Ectodermal cell (in vitro differentiated cells): ENCODE measurements at regions not wholly inside any gene's neighbourhood (a gene's known extent, or its start where the extent isn't known, plus 50 kb on each side); places are given as distances from the start of the nearest gene placed in this dataset.

Source experiments
- H3K27ac ChIP-seq: 2 replicates; pipeline ENCODE4 v1.7.0; 2013; ENCODE audit warnings: mild to moderate bottlenecking, low read depth, low read length; ENCODE audit not compliant: insufficient read depth, poor library complexity, severe bottlenecking
- H3K27me3 ChIP-seq: 2 replicates; pipeline ENCODE4 v1.7.0; 2013; ENCODE audit warnings: mild to moderate bottlenecking, low read length; ENCODE audit not compliant: insufficient read depth, control insufficient read depth, poor library complexity, severe bottlenecking
- H3K36me3 ChIP-seq: one replicate; pipeline ENCODE4 v1.7.0; 2013; ENCODE audit warnings: low read length; ENCODE audit not compliant: control insufficient read depth, insufficient read depth
- H3K4me1 ChIP-seq: one replicate; pipeline ENCODE4 v1.7.0; 2013; ENCODE audit warnings: low read length; ENCODE audit not compliant: control insufficient read depth, insufficient read depth
- H3K4me3 ChIP-seq: 2 replicates; pipeline ENCODE4 v1.7.0; 2013; ENCODE audit warnings: low read depth, low read length, control low read depth; ENCODE audit not compliant: insufficient read depth
- H3K9me3 ChIP-seq: 2 replicates; pipeline ENCODE4 v1.7.0; 2013; ENCODE audit warnings: mild to moderate bottlenecking, low read length, moderate library complexity; ENCODE audit not compliant: control insufficient read depth
- WGBS, 2 experiments: methylation state at CpG; one replicate each; pipeline ENCODE4 v1.1.7; 2013; ENCODE audit warnings: missing lambda C conversion rate in 2 of 2; 5-methylcytosine and 5-hydroxymethylcytosine counted together

- Histone ChIP-seq H3K4me1 (peaks cover 24% of the 10 kb centered on the region), H3K36me3 (no peaks in the 10 kb centered on the region), H3K9me3 (no peaks in the 10 kb centered on the region), H3K4me3 (no peak overlapping the region), H3K27ac (no peak overlapping the region), H3K27me3 (no peaks in the 10 kb centered on the region)
- WGBS, 2 experiments = 91 to 94% methylated on average over 7 of the region's 7 CpGs
Observed at GRCh38 chr1:201712387-201713085, 116.4 kb upstream of the IPO9 start.

DNA sequence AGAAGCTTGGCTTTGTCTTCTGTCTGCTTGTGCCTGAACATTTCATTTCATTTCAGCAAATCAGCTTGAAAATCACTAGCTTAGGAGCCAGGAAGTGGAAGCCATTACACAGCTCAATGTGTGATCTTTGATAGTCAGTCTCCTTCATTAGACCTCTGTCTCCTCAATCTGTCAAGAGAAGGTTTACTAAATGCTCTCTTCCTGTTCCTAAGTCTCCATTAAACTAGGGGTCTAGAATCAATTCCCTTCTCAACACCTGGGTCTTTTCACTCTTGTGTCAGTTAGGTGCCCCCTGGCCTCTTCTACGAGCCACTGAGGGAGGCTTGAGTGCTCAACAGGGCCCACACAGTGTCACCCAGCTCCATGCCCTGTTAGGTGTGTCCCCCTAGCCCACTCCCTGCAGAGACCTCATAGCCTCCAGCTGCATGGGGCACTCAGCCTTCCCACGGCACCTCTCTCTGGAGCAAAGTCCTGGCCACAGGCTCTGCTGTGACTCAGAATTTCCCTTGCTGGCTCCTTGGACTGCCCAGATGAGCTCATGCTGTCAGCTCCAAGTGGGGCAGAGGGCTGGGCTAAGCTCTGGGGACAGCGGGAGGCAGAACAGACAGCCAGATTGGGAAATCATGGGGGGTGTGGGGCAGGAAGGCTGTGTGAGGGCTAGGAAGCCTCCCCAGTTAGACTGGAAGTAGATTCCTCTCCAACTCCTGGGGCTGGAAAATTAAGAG, 115.7 kb upstream of the IPO9 start:
- Histone ChIP-seq H3K9me3 (no peaks in the 10 kb centered on the region), H3K27me3 (no peaks in the 10 kb centered on the region), H3K4me1 (peaks cover 24% of the 10 kb centered on the region), H3K36me3 (no peaks in the 10 kb centered on the region), H3K27ac (no peak overlapping the region), H3K4me3 (no peak overlapping the region)
- 83 to 85% methylated on average over 3 of the region's 3 CpGs for WGBS, 2 experiments

GRCh38 chr1:201714542-201715329, 114.2 kb upstream of the IPO9 start:
- WGBS, 2 experiments = 73 to 76% methylated on average over 9 of the region's 9 CpGs
- Histone ChIP-seq H3K4me1 (peaks cover 30% of the 10 kb centered on the region), H3K27ac (no peak overlapping the region), H3K9me3 (no peaks in the 10 kb centered on the region), H3K36me3 (no peaks in the 10 kb centered on the region), H3K27me3 (no peaks in the 10 kb centered on the region), H3K4me3 (no peak overlapping the region)

DNA sequence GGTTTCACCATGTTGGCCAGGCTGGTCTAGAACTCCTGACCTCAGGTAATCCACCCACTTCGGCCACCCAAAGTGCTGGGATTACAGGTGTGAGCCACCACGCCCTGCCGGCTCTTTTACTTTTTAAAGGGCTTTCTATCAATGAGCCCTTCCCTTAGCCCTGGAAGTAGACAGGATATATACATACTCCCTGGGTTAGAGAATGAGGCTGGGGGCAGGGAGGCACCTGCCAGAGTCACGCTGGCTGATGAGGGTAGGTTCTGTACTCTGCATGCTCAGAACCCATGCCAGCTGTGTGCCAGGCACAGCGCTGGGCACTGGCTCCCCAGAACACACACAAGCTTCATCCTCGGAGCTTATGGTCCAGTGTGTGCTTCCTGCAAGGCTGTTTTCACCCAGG, 113.6 kb upstream of the IPO9 start:
- H3K9me3 ChIP-seq = no peaks in the 10 kb centered on the region
- no peak overlapping the region for H3K4me3 ChIP-seq
- H3K27me3 ChIP-seq = no peaks in the 10 kb centered on the region
- WGBS, 2 experiments = 92 to 95% methylated on average over 6 of the region's 6 CpGs
- H3K36me3 ChIP-seq = no peaks in the 10 kb centered on the region
- H3K27ac ChIP-seq = no peak overlapping the region
- H3K4me1 ChIP-seq = peaks cover 36% of the 10 kb centered on the region

- Histone ChIP-seq H3K36me3 (no peaks in the 10 kb centered on the region), H3K27me3 (no peaks in the 10 kb centered on the region), H3K27ac (no peak overlapping the region), H3K9me3 (no peaks in the 10 kb centered on the region), H3K4me1 (peaks cover 43% of the 10 kb centered on the region), H3K4me3 (no peak overlapping the region)
- WGBS, 2 experiments = 92% methylated on average over 11 of the region's 11 CpGs
Observed at GRCh38 chr1:201715801-201716741, 112.9 kb upstream of the IPO9 start.

DNA sequence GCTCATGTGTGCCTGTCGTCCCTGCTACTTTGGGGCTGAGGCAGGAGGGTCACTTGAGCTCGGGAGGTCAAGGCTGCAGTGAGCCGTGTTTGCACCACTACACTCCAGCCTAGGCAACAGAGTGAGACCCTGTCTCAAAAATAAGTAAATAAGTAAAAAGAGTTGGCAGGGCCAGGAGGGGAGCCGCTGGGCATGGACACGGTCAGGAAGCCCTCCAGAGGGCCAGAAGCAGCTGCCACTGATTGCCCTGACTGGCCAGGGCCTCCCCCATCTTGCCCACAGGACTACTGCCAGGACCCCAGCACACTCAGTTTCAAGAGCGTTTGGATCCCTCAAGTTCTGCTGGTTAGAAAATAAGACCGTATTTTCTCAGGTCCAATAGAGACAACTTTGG, 112.2 kb upstream of the IPO9 start:
- Histone ChIP-seq H3K27me3 (no peaks in the 10 kb centered on the region), H3K4me1 (peaks cover 48% of the 10 kb centered on the region), H3K4me3 (no peak overlapping the region), H3K9me3 (no peaks in the 10 kb centered on the region), H3K27ac (no peak overlapping the region), H3K36me3 (no peaks in the 10 kb centered on the region)
- 88 to 96% methylated on average over 7 of the region's 7 CpGs for WGBS, 2 experiments

GRCh38 chr1:201717286-201717685, 111.7 kb upstream of the IPO9 start:
- no peaks in the 10 kb centered on the region for H3K36me3 ChIP-seq
- no peaks in the 10 kb centered on the region for H3K27me3 ChIP-seq
- H3K9me3 ChIP-seq = no peaks in the 10 kb centered on the region
- peaks cover 45% of the 10 kb centered on the region for H3K4me1 ChIP-seq
- no peak overlapping the region for H3K27ac ChIP-seq
- 95 to 96% methylated on average over 3 of the region's 3 CpGs for WGBS, 2 experiments
- no peak overlapping the region for H3K4me3 ChIP-seq

DNA sequence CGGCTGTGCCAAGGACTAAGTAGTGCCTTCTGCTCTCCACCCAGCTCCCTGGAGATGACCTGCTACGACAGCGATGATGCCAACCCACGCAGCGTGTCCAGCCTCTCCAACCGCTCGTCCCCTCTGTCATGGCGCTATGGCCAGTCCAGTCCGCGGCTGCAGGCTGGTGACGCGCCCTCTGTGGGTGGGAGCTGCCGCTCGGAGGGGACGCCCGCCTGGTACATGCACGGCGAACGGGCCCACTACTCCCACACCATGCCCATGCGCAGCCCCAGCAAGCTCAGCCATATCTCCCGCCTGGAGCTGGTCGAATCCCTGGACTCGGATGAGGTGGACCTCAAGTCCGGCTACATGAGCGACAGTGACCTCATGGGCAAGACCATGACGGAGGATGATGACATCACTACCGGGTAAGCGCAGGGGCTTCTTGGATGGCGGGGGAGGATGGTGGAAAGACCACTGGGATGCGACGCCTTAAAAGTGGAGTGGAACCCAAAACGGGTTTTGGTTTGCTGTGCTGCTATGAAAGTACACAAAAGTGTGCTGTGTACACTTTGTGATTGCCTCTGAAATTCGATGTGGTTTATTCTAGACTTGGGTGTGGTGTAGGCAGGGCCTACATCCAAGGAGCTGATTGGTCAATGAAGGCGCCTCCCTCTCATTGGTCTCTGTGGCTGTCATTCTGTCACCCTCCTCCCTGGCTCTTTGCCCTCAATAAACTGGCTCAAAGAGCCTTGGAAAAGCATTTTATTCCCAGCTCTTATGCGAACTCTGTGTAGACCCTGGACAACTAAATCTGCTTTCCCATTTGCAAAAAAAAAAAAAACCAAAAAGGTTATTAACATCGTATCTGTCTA, 110.4 kb upstream of the IPO9 start:
- Histone ChIP-seq H3K36me3 (no peaks in the 10 kb centered on the region), H3K4me3 (no peak overlapping the region), H3K27ac (no peak overlapping the region), H3K27me3 (no peaks in the 10 kb centered on the region), H3K4me1 (peaks cover 37% of the 10 kb centered on the region), H3K9me3 (no peaks in the 10 kb centered on the region)
- 96 to 97% methylated on average over 36 of the region's 36 CpGs for WGBS, 2 experiments
